ENCODE measurements at regions not wholly inside any gene's neighbourhood (a gene's known extent, or its start where the extent isn't known, plus 50 kb on each side); places are given as distances from the start of the nearest gene placed in this dataset.

DNA sequence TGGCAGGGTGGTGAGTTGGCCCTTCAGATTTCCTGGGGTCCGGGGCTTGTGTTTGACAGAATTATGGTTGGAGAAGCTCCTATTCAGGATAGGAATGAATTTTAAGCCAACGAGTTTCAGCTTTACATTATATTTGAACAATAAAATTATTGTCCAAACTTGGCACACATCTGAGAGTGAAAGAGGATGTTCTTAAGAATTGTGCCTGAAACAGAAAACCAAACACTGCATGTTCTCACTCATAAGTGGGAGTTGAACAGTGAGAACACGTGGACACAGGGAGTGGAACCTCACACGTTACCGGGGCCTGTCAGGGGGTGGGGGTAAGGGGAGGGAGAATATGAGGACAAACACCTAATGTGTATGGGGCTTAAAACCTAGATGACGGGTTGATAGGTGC, 111.8 kb upstream of the ACTBL2 start:
- TF ChIP-seq EZH2 (IDR thresholded peaks at IDR 0.05; ENCODE audit: borderline replicate concordance, insufficient read depth, low read depth, low read length, poor library complexity, severe bottlenecking) = no peak
- TF ChIP-seq, protein P1, sequence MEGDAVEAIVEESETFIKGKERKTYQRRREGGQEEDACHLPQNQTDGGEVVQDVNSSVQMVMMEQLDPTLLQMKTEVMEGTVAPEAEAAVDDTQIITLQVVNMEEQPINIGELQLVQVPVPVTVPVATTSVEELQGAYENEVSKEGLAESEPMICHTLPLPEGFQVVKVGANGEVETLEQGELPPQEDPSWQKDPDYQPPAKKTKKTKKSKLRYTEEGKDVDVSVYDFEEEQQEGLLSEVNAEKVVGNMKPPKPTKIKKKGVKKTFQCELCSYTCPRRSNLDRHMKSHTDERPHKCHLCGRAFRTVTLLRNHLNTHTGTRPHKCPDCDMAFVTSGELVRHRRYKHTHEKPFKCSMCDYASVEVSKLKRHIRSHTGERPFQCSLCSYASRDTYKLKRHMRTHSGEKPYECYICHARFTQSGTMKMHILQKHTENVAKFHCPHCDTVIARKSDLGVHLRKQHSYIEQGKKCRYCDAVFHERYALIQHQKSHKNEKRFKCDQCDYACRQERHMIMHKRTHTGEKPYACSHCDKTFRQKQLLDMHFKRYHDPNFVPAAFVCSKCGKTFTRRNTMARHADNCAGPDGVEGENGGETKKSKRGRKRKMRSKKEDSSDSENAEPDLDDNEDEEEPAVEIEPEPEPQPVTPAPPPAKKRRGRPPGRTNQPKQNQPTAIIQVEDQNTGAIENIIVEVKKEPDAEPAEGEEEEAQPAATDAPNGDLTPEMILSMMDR (IDR thresholded peaks at IDR 0.05) = no peak
